ENCODE measurements at regions not wholly inside any gene's neighbourhood (a gene's known extent, or its start where the extent isn't known, plus 50 kb on each side); places are given as distances from the start of the nearest gene placed in this dataset.

GRCh38 chr2:235279965-235280364 is 213.9 kb upstream of the AGAP1 start:
- Histone ChIP-seq H3K36me3 (replicated peaks; ENCODE audit: insufficient read depth, low read length) (no peaks in the 10 kb centered on the region), H3F3A (ENCODE audit: insufficient read depth, low read length) (no peaks in the 10 kb centered on the region), H3K27ac (ENCODE audit: low read length) (no peak overlapping the region), H3K9ac (ENCODE audit: low read length) (no peak overlapping the region), H2AFZ (ENCODE audit: low read length) (no peak overlapping the region), H3K79me2 (ENCODE audit: low read length) (no peaks in the 10 kb centered on the region), H3K9me2 (replicated peaks; ENCODE audit: insufficient read depth, low read length) (no peaks in the 10 kb centered on the region), H3K27me3 (replicated peaks; ENCODE audit: insufficient read depth, low read length) (peaks cover 3% of the 10 kb centered on the region; the same call in 1 of the 2 replicates), H3K4me3 (ENCODE audit: low read length) (no peak overlapping the region), H4K20me1 (ENCODE audit: insufficient read depth, low read length) (no peaks in the 10 kb centered on the region), H3K4me2 (ENCODE audit: low read depth, low read length) (no peak overlapping the region), H3K9me3 (replicated peaks; ENCODE audit: insufficient read depth, low read length) (no peaks in the 10 kb centered on the region), H3K4me1 (ENCODE audit: low read length) (no peaks in the 10 kb centered on the region)
- TF ChIP-seq EZH2 (optimal IDR thresholded peaks at IDR 0.05; ENCODE audit: low read depth, low read length) (no peak), CTCF (IDR thresholded peaks at IDR 0.05; ENCODE audit: low read length) (no peak), EZH2phosphoT487 (IDR thresholded peaks at IDR 0.05; ENCODE audit: low read length) (no peak)
- no peak for DNase-seq

- no peak overlapping the region for H3K9ac ChIP-seq (ENCODE audit: low read length)
- no peaks in the 10 kb centered on the region for H4K20me1 ChIP-seq (ENCODE audit: insufficient read depth, low read length)
- H3K9me3 ChIP-seq (replicated peaks; ENCODE audit: insufficient read depth, low read length), result no peaks in the 10 kb centered on the region
- no peak for DNase-seq
- no peaks in the 10 kb centered on the region for H3K9me2 ChIP-seq (replicated peaks; ENCODE audit: insufficient read depth, low read length)
- H3K36me3 ChIP-seq (replicated peaks; ENCODE audit: insufficient read depth, low read length), result no peaks in the 10 kb centered on the region
- no peak overlapping the region for H3K4me3 ChIP-seq (ENCODE audit: low read length)
- H3F3A ChIP-seq (ENCODE audit: insufficient read depth, low read length), result no peaks in the 10 kb centered on the region
- H2AFZ ChIP-seq (ENCODE audit: low read length), result no peak overlapping the region
- TF ChIP-seq EZH2 (optimal IDR thresholded peaks at IDR 0.05; ENCODE audit: low read depth, low read length) (no peak), CTCF (IDR thresholded peaks at IDR 0.05; ENCODE audit: low read length) (no peak), EZH2phosphoT487 (IDR thresholded peaks at IDR 0.05; ENCODE audit: low read length) (no peak)
- H3K4me2 ChIP-seq (ENCODE audit: low read depth, low read length), result no peak overlapping the region
- H3K27me3 ChIP-seq (replicated peaks; ENCODE audit: insufficient read depth, low read length), result no peaks in the 10 kb centered on the region
- no peaks in the 10 kb centered on the region for H3K79me2 ChIP-seq (ENCODE audit: low read length)
- H3K27ac ChIP-seq (ENCODE audit: low read length), result no peak overlapping the region
- no peaks in the 10 kb centered on the region for H3K4me1 ChIP-seq (ENCODE audit: low read length)
Measured at GRCh38 chr2:235283246-235283645, 210.6 kb upstream of the AGAP1 start.

GRCh38 chr2:235286622-235287374 is 207.0 kb upstream of the AGAP1 start:
- no peaks in the 10 kb centered on the region for H3K36me3 ChIP-seq (replicated peaks; ENCODE audit: insufficient read depth, low read length)
- no peaks in the 10 kb centered on the region for H3K79me2 ChIP-seq (ENCODE audit: low read length)
- H3F3A ChIP-seq (ENCODE audit: insufficient read depth, low read length), result no peaks in the 10 kb centered on the region; the same call in 1 of the 2 replicates
- H3K4me3 ChIP-seq (ENCODE audit: low read length), result no peak overlapping the region
- H3K9ac ChIP-seq (ENCODE audit: low read length), result no peak overlapping the region
- no peaks in the 10 kb centered on the region for H3K9me3 ChIP-seq (replicated peaks; ENCODE audit: insufficient read depth, low read length)
- H2AFZ ChIP-seq (ENCODE audit: low read length), result no peak overlapping the region
- no peaks in the 10 kb centered on the region for H3K9me2 ChIP-seq (replicated peaks; ENCODE audit: insufficient read depth, low read length)
- peaks cover 11% of the 10 kb centered on the region for H3K4me1 ChIP-seq (ENCODE audit: low read length)
- H4K20me1 ChIP-seq (ENCODE audit: insufficient read depth, low read length), result no peaks in the 10 kb centered on the region
- no peak for TF ChIP-seq EZH2phosphoT487 (IDR thresholded peaks at IDR 0.05; ENCODE audit: low read length)
- no peak for TF ChIP-seq CTCF (IDR thresholded peaks at IDR 0.05; ENCODE audit: low read length)
- TF ChIP-seq EZH2 (optimal IDR thresholded peaks at IDR 0.05; ENCODE audit: low read depth, low read length), result no peak
- no peak overlapping the region for H3K4me2 ChIP-seq (ENCODE audit: low read depth, low read length)
- no peaks in the 10 kb centered on the region for H3K27me3 ChIP-seq (replicated peaks; ENCODE audit: insufficient read depth, low read length)
- no peak overlapping the region for H3K27ac ChIP-seq (ENCODE audit: low read length)
- no peak for DNase-seq

All from MM.1S (cell line).